A673 (cell line): ENCODE measurements at regions not wholly inside any gene's neighbourhood (a gene's known extent, or its start where the extent isn't known, plus 50 kb on each side); places are given as distances from the start of the nearest gene placed in this dataset.

Source experiments
- BruUV-seq: library from RNA; stranded (reverse); fragments of 400-500 nt; replicated peaks from 2 replicates; lab custom pipeline; 2021; lab: Mats Ljungman, UMichigan
- CTCF ChIA-PET: fragments of 300-600 bp; sonication (Branson Sonifier 250); formaldehyde crosslinking; loops from one replicate; lab custom pipeline; 2022; ENCODE audit warnings: antibody characterized with exemption; lab: Charles Lee
- POLR2A ChIA-PET: fragments of 300-600 bp; sonication (Branson Sonifier 250); formaldehyde crosslinking; loops from one replicate; lab custom pipeline; 2022; ENCODE audit warnings: antibody characterized with exemption; ENCODE audit not compliant: low non-redundant PET; lab: Charles Lee
- DNase-seq: peaks from one replicate; pipeline ENCODE4 v3.0.0-alpha.2; 2015; ENCODE audit warnings: low spot score
- H3K27ac ChIP-seq: fragments of 200-600 bp; sonication (generic); 2 replicates; pipeline ENCODE4 v1.5.1; 2016; ENCODE audit warnings: mixed run types, low read depth, mild to moderate bottlenecking, mixed read lengths, antibody characterized with exemption, low read length; ENCODE audit not compliant: poor library complexity, severe bottlenecking
- H3K27me3 ChIP-seq: fragments of 200-600 bp; sonication (generic); replicated peaks from 2 replicates; pipeline ENCODE4 v1.6.1; 2017; ENCODE audit warnings: mixed run types, low read depth, mild to moderate bottlenecking, mixed read lengths, antibody characterized with exemption, low read length; ENCODE audit not compliant: insufficient read depth, poor library complexity
- H3K36me3 ChIP-seq: fragments of 200-600 bp; sonication (generic); 2 replicates; pipeline ENCODE4 v1.6.1; 2016; ENCODE audit warnings: mixed run types, mild to moderate bottlenecking, mixed read lengths, antibody characterized with exemption, low read length; ENCODE audit not compliant: insufficient read depth, poor library complexity, severe bottlenecking
- H3K4me1 ChIP-seq: fragments of 200-600 bp; sonication (generic); 2 replicates; pipeline ENCODE4 v1.6.1; 2017; ENCODE audit warnings: mixed run types, mild to moderate bottlenecking, mixed read lengths, antibody characterized with exemption, low read length; ENCODE audit not compliant: insufficient read depth, poor library complexity, severe bottlenecking
- H3K4me3 ChIP-seq: fragments of 200-600 bp; sonication (generic); 2 replicates; pipeline ENCODE4 v1.5.1; 2016; ENCODE audit warnings: low read depth, mixed run types, mild to moderate bottlenecking, mixed read lengths, low read length; ENCODE audit not compliant: poor library complexity, severe bottlenecking
- H3K9me3 ChIP-seq: fragments of 200-600 bp; sonication (generic); 2 replicates; pipeline ENCODE4 v1.6.1; 2016; ENCODE audit warnings: mixed run types, low read depth, mild to moderate bottlenecking, mixed read lengths, antibody characterized with exemption, low read length; ENCODE audit not compliant: poor library complexity, severe bottlenecking
- CTCF ChIP-seq: fragments of 300-800, 200-600 bp; sonication (generic); conservative IDR thresholded peaks from 2 replicates; pipeline ENCODE4 v1.5.1; 2017; ENCODE audit warnings: low read depth, mild to moderate bottlenecking, antibody characterized with exemption, low read length, moderate library complexity, mixed read lengths
- EZH2 ChIP-seq: fragments of 200-600 bp; sonication (generic); IDR thresholded peaks from 2 replicates; pipeline ENCODE4 v1.6.1; 2017; ENCODE audit warnings: borderline replicate concordance, low read depth, mild to moderate bottlenecking, mixed read lengths, antibody characterized with exemption, low read length; ENCODE audit not compliant: poor library complexity, severe bottlenecking
- intact Hi-C: fragments of 100-400 bp; cut with micrococcal nuclease; formaldehyde crosslinking; loops from one replicate; pipeline ENCODE4 v1.10.0; 2022; ENCODE audit not compliant: unreplicated experiment

- H3K27ac ChIP-seq, result no peak overlapping the region
- intact Hi-C loops, result no loop called here
- DNase-seq, result no peak
- TF ChIP-seq EZH2 (no peak), CTCF (no peak)
- ChIA-PET CTCF (no interaction called here), POLR2A (no interaction called here)
- H3K4me1 ChIP-seq, result no peaks in the 10 kb centered on the region
- H3K4me3 ChIP-seq, result no peak overlapping the region
- BruUV-seq, result no TSS peak
- H3K9me3 ChIP-seq, result no peaks in the 10 kb centered on the region
- no peaks in the 10 kb centered on the region for H3K36me3 ChIP-seq
- H3K27me3 ChIP-seq, result no peaks in the 10 kb centered on the region
Observed at GRCh38 chr15:93228546-93228945, 139.5 kb upstream of the RGMA start.

- no peaks in the 10 kb centered on the region for H3K9me3 ChIP-seq
- H3K27me3 ChIP-seq, result no peaks in the 10 kb centered on the region
- no peak overlapping the region for H3K27ac ChIP-seq
- no peak overlapping the region for H3K4me3 ChIP-seq
- no peaks in the 10 kb centered on the region for H3K4me1 ChIP-seq
- H3K36me3 ChIP-seq, result no peaks in the 10 kb centered on the region
- POLR2A ChIA-PET, result no interaction called here
- CTCF ChIA-PET, result no interaction called here
- DNase-seq, result no peak
- TF ChIP-seq CTCF (no peak), EZH2 (no peak)
- intact Hi-C loops, result no loop called here
- no TSS peak for BruUV-seq
Observed at GRCh38 chr15:93223803-93224202, 134.8 kb upstream of the RGMA start.

- no peaks in the 10 kb centered on the region for H3K27me3 ChIP-seq
- CTCF ChIA-PET, result no interaction called here
- POLR2A ChIA-PET, result no interaction called here
- no peak for DNase-seq
- no peaks in the 10 kb centered on the region for H3K9me3 ChIP-seq
- intact Hi-C loops, result no loop called here
- no peak overlapping the region for H3K27ac ChIP-seq
- no peak for TF ChIP-seq EZH2
- TF ChIP-seq CTCF, result peak; percentile 27; the same call in 1 of the 2 replicates
- no peak overlapping the region for H3K4me3 ChIP-seq
- no peaks in the 10 kb centered on the region for H3K4me1 ChIP-seq
- H3K36me3 ChIP-seq, result no peaks in the 10 kb centered on the region
- no TSS peak for BruUV-seq
Observed at GRCh38 chr15:93221759-93222158, 132.7 kb upstream of the RGMA start.
